OCI-M2 (cell line): ENCODE measurements at regions not wholly inside any gene's neighbourhood (a gene's known extent, or its start where the extent isn't known, plus 50 kb on each side); places are given as distances from the start of the nearest gene placed in this dataset.

Source experiments
- DNase-seq: peaks from one replicate; lab custom pipeline; 2025; ENCODE audit not compliant: unreplicated experiment; lab: John Stamatoyannopoulos, UW

GRCh38 chr15:95709959-95710695 lies 620.4 kb upstream of the NR2F2 start:
- DNase-seq: peak; percentile 27

DNA sequence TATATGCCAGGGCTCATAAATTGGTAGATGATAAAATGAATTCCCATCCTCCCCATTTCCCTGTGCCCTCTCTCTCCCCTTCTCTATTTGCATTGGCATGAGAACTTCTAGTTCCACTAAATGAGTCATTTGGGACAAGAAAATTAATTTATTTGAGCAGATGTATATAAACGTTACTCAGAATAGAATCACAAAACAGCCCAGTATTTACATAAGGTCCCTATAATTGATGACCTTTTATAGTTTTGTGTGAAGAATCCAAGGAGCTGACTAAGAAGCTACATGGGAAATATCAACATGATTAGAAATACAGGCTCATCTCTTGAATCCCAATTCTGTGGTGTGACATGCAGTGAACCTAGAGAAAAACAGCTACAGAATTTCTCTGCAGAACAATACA lies 617.7 kb upstream of the NR2F2 start:
- DNase-seq: no peak

DNA sequence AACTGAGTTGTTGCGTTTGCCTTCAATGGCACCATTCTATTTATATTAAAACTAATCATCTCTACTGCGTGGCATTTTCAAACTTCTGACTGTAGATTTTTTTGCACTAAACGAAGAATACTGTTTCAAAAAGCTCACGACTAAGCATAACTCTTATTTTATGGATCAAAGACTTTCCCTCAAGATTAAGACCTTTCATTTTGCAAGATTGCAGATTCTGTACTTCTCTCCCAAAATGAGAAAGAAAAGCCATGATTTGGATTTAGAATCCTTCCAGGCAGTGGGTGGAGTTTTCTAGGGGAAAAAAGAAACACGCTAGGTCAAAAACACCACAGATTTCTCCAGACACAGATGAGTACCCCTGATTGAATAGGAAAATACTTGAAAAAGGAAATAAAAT lies 617.2 kb upstream of the NR2F2 start:
- DNase-seq: no peak

- DNase-seq: no peak
Measured at GRCh38 chr15:95715116-95715903, 615.2 kb upstream of the NR2F2 start.

- no peak for DNase-seq
Measured at GRCh38 chr15:95715906-95716656, 614.4 kb upstream of the NR2F2 start.

DNA sequence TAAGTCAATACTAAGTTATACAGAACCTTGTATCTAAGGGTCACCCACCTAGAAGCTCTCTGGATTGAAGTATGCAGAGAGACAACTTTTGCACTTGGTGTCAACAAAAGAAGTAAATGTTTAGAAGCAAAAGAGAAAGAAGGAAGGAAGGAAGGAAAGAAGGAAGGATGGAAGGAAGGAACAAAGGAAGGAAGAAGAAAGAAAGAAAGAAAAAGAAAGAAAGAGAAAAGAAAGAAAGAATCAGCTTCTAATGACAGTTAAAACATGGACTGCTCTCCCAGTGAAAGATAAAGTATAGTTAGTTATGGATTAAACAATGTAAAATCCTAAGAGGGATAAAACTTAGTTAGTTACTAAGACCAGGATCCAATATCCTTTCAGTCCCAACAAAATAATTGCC lies 613.8 kb upstream of the NR2F2 start:
- no peak for DNase-seq

GRCh38 chr15:95718441-95718840 lies 612.1 kb upstream of the NR2F2 start:
- DNase-seq: no peak

- no peak for DNase-seq
Measured at GRCh38 chr15:95724908-95725633, 605.4 kb upstream of the NR2F2 start.

GRCh38 chr15:95726891-95727290 lies 603.6 kb upstream of the NR2F2 start:
- no peak for DNase-seq

GRCh38 chr15:95733931-95734330 lies 596.6 kb upstream of the NR2F2 start:
- no peak for DNase-seq

DNA sequence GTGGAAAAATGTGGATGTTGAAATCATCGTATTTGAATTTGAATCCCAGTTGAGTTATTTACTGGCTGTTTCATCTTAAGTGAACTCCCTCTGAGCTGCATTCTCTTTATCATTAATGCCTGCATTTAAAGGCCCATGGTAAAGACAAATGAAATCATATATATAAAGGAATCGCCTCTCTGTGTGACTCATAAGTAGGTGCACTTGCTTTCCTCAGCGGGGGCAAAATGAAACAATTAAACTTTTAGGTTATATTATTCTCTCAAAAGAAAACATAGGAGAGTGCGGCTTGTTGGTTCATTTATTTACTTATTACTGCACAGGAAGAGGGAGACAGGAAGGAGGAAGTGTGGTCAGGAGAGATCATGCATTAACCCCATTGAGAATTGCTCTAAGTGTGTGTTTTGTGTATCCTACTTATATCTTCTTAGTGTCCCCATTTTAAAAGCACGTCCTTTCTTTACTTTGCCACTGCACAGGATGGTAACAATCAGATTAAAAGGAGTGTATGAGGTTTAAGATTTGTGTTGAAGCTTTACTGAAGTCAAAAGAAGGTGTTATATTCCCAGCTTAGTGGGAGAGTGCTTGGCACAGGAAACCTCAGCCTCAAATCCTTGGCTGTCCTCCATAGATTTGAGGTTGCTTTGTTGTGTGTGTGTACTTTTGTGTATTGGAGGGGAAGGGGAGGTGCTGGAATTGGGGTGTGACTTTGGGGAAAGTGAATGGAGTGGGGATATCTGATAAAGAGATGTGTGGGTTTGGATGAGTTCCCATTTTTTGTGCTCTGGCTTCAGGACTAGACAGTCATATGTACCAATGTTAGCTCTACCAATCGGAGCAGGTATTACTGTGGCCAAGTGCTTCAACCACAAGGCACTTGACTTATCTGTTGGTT lies 595.8 kb upstream of the NR2F2 start:
- DNase-seq: no peak

DNA sequence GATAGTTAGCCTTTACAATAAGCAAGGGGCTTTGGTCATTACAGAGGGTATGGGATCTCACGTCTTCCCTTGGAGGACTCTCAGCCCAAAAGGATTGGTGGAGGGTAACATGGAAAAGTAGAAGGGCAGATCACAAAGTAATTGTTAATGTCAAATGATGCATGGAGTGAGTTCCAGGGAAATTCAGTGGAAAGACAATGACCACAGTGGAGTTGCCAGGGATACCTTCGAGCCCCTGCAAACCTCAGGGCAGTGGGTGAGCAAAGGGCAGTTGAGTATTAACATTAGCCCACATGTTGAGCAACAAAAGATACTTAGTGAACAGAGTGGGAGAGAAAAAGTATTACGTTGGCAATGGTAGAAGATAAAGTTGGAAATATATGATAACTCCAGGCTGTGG lies 593.4 kb upstream of the NR2F2 start:
- no peak for DNase-seq

- no peak for DNase-seq
Measured at GRCh38 chr15:95739131-95739530, 591.4 kb upstream of the NR2F2 start.

DNA sequence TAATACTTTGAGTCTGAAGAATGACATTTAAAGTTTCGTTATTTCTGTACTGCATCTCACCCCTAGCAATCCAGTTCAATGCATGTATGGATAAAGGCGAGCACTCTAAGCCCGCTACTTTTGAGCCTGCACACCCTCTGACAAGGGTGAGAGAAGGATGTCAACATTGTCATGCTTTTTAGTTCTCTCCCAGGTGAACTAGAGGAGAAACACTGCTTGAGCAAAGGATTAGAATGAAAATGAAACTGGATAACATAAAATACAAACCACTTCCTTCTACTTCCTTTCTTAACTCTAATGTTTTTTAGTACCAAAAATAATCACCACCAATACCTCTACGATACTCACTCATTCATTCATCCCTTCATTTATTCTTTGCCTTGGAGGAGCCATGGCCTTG lies 588.7 kb upstream of the NR2F2 start:
- no peak for DNase-seq

- no peak for DNase-seq
Measured at GRCh38 chr15:95742256-95742655, 588.2 kb upstream of the NR2F2 start.

DNA sequence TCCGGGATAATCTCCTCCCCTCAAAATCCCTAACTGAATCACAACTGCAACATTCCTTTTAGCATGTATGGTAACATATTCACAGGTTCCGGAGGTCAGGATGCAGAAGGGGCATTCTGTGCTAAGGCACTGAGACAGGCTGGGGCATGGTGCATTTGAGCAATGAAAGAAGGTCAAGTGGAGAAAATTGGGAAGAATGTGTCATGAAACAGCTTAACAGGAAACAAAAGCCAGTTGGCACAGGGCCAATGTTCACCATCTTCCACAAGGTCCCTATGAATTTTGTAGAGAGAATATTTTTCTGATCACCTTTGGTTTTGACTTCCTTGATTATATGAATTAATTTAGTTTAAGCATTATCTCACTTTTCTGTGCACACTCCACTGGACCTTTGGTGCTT lies 587.7 kb upstream of the NR2F2 start:
- DNase-seq: no peak

DNA sequence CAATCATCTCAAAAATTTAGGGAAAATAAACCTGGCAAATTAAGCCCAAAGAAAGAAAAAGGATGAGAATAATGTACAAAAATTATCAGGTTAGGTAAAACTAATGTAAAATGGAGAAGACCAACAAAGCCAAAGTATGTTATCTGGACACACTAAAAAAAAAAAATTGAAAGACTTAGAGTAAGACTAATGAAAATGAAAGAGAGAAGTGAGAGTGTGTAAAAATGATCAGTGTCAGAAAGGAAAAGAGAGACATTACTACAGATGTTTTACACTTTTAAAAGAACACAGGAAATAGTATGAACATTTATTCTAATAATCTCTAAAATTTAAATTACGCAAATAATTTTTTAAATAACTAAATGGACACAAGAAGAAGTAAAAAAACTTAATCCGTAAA lies 573.3 kb upstream of the NR2F2 start:
- no peak for DNase-seq

DNA sequence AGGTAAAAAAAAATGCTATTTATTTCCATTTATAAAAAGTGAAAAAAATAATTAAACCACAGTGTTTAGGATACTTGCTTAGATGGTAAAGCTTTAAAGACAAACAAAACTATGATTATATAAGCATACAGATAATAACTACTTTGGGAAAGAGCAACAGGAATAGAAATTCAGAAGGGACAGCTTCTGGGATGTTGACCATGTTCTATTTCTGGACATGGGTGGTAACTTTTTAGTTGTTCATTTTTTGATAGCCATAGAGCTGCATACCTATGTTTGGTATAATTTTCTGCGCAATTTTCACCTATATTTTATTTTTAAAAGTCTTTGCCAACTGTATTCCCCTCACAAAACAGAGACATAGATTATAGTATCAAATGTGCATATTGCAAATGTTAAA lies 572.0 kb upstream of the NR2F2 start:
- DNase-seq: no peak

GRCh38 chr15:95758851-95759250 lies 571.6 kb upstream of the NR2F2 start:
- no peak for DNase-seq

- DNase-seq: no peak
Measured at GRCh38 chr15:95760508-95760907, 570.0 kb upstream of the NR2F2 start.
